GM20000 (cell line): ENCODE measurements at regions not wholly inside any gene's neighbourhood (a gene's known extent, or its start where the extent isn't known, plus 50 kb on each side); places are given as distances from the start of the nearest gene placed in this dataset.

Source experiments
- DNase-seq: peaks from one replicate; pipeline ENCODE4 v3.0.0; 2012; ENCODE audit warnings: low spot score
- TF ChIP-seq, protein P1 (sequence below): IDR thresholded peaks from 2 replicates; pipeline ENCODE4 v1.5.1; 2012; ENCODE audit warnings: mild to moderate bottlenecking, control low read depth; ENCODE audit errors: extremely low read depth, missing control alignments

GRCh38 chr2:31707992-31708391 lies 127.3 kb upstream of the SRD5A2 start:
- TF ChIP-seq, protein P1, sequence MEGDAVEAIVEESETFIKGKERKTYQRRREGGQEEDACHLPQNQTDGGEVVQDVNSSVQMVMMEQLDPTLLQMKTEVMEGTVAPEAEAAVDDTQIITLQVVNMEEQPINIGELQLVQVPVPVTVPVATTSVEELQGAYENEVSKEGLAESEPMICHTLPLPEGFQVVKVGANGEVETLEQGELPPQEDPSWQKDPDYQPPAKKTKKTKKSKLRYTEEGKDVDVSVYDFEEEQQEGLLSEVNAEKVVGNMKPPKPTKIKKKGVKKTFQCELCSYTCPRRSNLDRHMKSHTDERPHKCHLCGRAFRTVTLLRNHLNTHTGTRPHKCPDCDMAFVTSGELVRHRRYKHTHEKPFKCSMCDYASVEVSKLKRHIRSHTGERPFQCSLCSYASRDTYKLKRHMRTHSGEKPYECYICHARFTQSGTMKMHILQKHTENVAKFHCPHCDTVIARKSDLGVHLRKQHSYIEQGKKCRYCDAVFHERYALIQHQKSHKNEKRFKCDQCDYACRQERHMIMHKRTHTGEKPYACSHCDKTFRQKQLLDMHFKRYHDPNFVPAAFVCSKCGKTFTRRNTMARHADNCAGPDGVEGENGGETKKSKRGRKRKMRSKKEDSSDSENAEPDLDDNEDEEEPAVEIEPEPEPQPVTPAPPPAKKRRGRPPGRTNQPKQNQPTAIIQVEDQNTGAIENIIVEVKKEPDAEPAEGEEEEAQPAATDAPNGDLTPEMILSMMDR, result no peak
- DNase-seq, result no peak

DNA sequence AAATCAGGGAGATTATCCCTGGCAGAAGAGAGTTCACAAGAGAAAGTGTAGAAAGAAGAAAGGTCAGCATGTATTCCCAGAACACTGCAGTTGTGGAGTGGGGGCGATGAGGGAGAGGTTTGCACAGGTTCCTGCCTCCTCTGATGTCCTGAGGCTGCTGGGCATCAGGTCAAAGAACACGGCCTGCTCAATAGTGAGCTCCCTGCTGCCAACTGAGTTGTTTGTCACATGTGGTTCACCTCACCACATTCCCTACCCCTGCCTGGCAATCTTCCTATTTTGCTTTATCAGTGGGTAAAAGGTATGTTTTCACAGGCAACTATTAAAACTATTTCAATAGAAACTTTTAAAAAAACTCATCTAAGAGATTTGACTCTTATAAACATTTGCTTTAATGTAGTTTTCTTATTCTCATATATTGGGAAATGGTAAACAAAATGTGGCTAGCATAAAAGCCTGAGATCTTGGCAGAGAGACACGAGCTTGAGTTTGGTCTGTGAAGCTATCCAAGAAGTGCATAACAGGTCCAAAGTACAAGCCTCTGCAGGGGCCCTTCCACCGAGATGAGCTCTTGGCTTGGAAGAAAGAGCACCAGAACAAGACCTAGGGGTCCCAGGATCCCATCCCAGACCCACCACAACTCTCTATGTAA lies 123.9 kb upstream of the SRD5A2 start:
- TF ChIP-seq, protein P1, result no peak

DNA sequence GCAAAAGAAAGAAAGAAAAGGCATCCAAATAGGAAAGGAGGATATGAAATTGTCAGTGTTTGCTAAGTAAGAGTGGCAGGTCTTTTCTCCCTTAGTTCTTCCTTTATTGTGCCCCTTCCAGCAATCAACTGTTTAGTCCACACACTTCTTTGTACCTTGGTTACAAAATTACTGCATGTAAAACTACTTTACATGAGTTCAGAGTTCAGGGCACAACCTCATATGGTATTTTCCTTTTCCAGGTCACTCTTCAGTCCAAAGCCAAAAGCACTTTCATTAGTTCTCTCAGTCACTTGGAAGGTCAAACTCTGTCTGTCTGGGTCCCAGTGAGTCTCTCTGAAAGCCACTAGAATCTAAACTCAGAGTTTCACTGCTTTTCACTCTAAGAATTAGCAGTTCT lies 122.5 kb upstream of the SRD5A2 start:
- TF ChIP-seq, protein P1, result no peak

More for the DNA sequence above, 123.9 kb upstream of the SRD5A2 start:
- DNase-seq, result no peak

DNA sequence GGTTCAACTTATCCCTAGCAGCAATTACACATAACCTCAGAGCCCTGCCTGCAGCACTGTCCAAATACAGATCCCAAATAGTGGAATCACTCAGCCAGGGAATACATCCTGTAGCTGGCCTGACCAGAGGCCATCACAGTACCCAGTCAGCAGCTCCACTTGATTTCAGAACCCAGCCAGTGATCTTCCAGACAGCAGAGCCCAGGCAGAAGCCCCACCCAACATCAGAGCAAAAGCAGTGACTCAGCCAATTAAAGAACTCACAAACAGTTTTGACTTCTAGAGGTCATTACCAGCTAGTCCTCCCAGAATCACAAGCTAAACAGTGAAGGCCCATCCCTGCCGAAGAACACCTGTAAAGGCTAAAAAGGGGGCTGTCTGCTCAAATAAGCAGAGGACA lies 118.0 kb upstream of the SRD5A2 start:
- no peak for DNase-seq
- TF ChIP-seq, protein P1, result no peak

More for the DNA sequence above, 122.5 kb upstream of the SRD5A2 start:
- no peak for DNase-seq

DNA sequence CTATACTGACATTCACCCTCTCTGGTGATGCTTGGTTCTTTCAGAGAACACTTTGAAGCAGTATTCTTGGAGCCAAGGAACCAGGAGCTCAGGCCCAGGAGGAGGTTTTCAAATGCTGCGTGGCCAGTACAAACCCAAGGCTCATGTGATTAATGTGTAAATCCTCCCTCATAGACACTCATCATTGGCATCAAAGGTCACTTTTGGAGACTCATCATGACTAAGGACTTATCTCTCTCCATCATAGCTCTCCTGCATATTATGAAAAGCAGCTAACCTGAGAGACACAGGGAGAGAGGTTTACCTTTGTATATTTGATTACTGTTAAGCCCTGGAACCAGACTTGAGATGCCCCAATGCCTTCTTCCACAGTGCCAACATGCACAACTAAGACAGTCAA lies 115.3 kb upstream of the SRD5A2 start:
- TF ChIP-seq, protein P1, result no peak
- DNase-seq, result no peak

DNA sequence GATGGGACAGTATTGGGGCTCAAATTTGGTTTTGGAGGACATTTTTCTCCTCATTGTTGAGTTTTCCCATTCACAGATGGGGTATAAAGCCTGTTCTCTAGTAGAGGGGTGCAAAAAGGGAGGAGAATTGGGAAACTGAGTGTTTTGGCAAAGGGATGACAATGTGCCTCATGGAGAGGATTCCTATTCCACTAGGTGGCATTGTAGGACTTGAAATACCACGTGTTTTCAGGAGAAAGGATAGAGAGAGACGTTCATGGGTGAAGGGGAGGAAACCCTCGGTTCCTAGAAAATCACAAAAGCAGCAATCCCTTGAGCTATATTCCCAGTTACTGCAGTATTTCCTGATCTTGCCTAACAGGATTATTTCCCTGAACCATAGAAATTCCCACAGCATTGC lies 113.7 kb upstream of the SRD5A2 start:
- DNase-seq, result no peak
- TF ChIP-seq, protein P1, result no peak

- TF ChIP-seq, protein P1, result no peak
- DNase-seq, result no peak
These were observed 113.1 kb upstream of the SRD5A2 start for GRCh38 chr2:31693882-31694281.
